ENCODE measurements at regions not wholly inside any gene's neighbourhood (a gene's known extent, or its start where the extent isn't known, plus 50 kb on each side); places are given as distances from the start of the nearest gene placed in this dataset.

DNA sequence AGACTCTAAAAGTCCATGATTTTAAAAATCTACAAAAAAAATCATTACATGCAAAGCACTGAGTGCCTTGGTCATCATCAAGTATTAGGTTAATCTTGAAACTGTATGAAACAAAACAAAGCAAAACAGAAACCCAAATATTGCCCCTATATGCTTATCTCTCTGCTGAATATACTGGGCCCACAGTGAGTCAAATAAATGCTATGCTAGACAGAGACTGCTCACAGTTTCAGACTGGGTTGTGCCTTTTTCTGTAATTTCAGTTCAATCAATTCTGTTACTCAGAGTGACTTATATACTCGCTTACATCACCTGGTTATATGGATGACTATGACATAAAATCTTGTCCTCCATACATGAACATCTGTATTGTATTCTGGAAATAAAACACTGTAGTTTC, 257.1 kb upstream of the ACTRT1 start:
- no peak for DNase-seq (ENCODE audit: low read depth)

DNA sequence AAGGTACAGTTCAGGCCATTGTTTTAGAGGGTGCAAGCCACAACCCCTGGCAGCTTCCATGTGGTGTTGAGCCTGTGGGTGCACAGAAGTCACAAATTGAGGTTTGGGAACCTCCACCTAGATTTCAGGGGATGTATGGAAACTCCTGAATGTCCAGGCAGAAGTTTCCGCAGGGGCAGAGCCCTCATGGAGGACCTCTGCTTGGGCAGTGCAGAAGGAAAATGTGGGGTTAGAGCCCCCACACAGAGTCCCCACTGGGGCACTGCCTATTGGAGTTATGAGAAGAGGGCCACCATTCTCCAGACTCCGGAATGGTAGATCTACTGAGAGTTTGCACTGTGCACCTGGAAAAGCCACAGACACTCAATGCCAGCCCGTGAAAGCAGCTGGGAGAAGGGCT, 242.0 kb upstream of the ACTRT1 start:
- DNase-seq (ENCODE audit: low read depth) = no peak

DNA sequence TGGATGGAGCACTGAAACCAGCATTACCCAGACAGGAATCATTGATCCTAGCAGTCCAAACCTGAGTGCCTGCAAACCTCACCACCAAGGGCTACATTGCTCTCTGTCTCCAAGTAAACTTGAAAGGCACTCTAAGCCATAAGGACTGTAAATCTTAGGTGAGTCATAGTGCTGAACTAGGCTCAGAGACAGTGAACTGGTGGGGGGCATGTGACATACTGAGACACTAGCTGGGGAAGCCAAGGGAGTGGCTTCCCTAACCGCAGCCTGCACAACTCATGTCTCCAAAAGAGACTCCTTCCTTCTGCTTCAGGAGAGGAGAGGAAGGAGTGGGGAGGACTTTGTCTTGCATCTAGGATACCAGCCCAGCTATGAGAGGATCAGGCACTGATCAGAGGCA, 235.5 kb upstream of the ACTRT1 start:
- no peak for DNase-seq (ENCODE audit: low read depth)

DNA sequence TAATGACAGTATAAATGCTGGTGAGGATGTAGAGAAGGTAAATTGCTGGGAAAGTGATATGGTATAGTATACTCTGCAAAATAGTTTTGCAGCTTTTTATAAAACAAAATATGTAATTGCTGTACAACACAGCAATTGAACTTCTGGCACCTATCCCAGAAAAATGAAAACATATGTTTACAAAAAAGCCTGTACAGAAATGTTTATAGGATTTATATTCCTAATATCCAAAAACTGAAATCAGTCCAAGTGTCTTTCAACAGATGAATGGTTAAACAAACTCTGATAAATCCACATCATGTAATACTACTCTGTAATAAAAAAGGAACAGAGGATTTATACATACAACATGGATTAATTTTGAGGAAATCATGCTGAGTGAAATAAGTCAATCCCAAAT, 198.4 kb upstream of the ACTRT1 start:
- no peak for DNase-seq (ENCODE audit: low read depth)

DNA sequence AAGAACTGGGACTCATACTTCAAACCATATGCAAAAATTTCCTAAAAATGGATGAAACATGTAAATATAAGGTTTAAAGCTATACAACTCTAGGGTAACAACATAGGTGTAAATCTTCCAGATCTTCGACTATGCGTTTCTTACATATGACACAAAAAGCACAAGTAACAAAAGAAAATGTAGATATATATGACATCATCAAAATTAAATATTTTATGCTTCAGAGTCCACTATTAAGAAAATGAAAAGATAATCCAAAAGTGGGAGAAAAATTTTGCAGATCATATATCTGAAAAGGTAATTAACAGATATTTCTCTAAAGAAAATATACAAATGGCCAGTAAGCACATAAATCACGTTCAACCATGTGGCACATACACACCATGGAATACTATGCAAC, 164.2 kb upstream of the ACTRT1 start:
- DNase-seq (ENCODE audit: low read depth) = no peak

DNA sequence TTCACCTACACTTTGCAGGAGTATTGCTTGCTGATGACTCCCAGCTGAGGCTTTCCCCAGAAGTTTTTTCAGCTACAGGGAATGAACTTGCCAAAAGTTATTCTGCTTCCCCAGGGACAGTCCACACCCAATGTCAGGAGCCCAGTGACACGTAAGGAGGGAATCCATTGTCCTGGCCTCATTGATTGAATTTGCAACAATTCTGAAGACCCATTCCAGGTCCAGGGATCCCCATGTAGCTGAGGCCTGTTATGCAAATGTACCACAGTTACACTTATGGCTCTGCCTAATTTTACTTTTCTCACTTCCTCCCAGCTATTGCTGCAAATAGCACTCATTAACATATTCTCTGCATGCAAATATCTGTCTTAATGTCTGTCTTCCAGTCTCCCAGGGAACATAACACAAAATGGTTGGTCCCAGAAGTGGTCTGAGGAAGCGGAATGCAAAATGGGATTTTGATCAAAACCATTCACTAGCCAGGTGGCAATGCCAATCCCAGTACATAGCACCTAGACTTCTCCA, 113.7 kb upstream of the ACTRT1 start:
- no peak for DNase-seq (ENCODE audit: low read depth)

DNA sequence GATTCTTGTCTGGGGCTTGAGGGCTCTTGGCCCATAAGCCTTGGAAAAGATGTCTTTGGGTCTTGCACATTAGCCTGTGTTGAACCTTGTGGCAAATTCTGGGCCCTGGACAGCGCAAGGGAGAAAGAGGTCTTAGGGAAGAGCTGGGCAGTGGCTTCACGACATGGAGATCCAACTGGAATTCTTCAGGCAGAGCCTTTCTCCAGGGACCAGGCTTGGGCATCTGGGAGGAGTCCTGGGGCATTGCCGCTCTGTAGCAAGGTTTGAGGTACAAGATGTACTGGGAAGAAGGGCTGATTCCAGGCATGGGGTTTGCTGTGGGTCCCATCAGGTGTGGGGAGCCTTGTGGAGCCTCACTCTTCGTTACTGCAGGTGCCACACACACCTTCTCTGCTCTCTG, 104.0 kb upstream of the ACTRT1 start:
- no peak for DNase-seq (ENCODE audit: low read depth)

DNA sequence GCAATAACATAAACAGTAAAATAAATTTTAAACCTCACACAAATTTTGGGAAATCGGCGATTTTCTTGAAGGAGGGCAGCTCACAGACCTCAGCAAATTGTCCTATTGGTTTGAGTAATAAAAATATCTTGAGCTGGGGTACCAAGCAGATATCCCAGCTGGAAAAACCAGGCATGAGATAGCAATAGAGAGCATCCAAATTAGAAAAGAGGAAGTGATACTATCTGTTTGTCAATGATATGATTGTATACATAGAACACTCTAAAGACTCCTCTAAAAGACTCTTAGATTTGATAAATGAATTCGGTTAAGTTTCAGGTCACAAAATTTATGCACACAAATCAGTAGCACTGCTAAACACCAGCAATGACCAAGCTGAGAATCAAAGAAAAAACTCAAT, 90.5 kb upstream of the ACTRT1 start:
- DNase-seq (ENCODE audit: low read depth) = no peak

DNA sequence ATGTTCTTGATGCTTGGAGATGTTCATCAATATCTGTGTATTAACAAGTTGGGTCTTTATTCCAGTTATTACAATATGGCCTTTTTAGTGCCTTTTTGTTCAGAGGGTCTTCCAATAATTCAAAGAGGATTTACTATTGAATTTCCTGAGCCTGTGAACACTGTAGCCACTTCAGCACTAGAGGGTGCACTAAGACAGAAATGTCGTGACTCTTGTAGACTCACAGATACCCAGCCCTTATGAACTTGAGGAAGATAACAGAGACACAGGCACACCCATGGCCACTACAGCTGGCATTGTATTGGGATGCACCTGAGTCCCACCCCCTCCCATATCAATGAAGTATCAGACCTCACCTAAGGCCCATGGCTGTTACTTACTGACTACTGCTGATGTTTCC, 54.4 kb upstream of the ACTRT1 start:
- DNase-seq (ENCODE audit: low read depth) = no peak

DNA sequence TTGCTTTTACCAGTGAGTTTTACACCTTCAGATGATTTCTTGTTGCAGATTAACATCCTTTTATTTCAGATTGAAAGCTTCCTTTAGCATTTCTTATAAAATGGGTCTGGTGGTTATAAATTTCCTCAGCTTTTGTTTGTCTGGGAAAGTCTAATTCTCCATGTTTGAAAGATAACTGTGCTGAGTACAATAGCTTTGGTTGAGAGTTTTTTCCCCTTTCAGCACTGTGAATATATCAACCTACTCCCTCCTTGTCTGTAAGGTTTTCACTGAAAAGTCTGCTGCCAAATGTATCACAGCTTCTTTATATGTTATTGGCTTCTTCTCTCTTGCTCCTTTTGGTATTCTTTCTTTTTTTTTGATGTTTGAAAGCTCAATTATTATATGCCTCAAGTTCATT, 53.5 kb upstream of the ACTRT1 start:
- DNase-seq (ENCODE audit: low read depth) = no peak

Measured in stimulated activated CD8-positive, alpha-beta memory T cell treated with anti-CD3 and anti-CD28 coated beads, Interleukin-12 subunit alpha, Interleukin-12 subunit beta, amount 100 ng/mL, for 1 hour (primary cell).